ENCODE measurements at regions not wholly inside any gene's neighbourhood (a gene's known extent, or its start where the extent isn't known, plus 50 kb on each side); places are given as distances from the start of the nearest gene placed in this dataset.

DNA sequence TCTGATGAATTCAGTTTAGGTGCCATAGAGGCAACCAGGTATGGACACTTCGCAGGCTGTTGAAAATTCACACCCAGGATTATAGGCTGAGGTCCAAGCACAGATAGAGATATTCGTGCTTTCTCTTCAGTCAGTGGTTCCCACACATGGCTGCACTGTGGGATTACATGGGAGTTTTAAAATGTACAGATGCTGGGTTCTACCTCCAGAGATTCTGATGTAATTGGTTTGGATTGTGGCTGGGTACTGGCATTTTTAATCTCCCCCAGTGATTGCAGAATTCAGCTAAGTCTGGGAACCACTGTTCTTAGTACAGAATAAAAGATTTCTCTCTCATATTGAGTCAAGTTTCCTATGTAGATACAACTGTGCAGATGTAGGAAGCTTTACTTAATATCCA lies 91.6 kb downstream of the FOXB1 start:
- DNase-seq (ENCODE audit: low spot score), result peak; percentile 4

DNA sequence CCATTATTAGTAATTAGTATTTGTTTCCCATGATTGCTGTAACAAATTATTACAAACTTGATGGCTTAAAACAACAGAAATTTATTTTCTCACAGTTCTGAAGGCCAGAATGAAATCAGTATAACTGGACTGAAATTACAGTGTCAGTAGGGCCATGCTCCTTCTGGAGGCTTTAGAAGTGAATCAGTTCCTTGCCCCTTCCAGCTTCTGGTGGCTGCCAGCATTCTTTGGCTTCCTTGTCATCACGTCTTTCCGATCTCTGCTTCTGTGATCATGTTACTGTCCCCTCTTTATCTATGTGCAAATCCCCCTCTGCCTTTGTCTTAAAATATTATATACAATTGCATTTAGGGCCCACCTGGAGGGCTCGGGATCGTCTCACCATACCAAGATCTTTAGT lies 92.0 kb downstream of the FOXB1 start:
- DNase-seq (ENCODE audit: low spot score), result peak; percentile 49

GRCh38 chr15:60101416-60101815 lies 97.3 kb downstream of the FOXB1 start:
- no peak for DNase-seq (ENCODE audit: low spot score)

DNA sequence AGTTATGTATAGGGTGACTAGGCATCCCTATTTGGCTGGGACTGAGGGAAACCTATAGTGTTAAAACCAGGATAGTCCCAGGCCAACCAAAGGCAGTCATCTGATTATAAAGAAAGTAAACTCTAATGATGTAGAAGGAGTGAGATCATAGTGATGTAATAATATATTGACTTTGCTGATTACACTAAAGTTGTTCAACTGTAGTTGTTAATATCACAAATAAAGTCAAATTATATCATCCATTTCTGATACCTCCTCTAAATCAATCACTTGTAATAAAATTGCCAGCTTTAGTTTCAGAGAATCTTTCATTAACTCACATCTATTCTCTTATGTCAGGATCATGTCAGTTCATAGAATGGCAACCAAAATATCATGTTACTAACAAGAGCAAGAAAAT lies 98.6 kb downstream of the FOXB1 start:
- no peak for DNase-seq (ENCODE audit: low spot score)

DNA sequence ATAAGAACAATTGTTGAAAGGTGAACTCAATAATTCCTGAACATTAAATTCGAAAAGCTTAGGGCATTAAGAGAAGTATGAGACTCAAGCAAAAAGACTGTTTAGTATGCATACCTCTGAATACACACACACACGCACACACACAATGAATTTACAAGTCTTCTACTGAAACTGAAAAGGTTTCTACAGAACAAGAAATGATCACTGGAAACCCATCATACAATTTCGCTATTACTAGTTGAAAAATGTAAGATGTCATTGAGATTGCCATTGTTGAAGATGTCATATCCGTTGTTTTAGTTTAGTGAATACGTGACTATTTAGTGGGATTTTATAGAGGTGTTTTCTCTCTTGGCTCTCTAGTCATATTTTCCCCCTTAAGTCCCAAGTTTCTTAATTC lies 106.8 kb downstream of the FOXB1 start:
- no peak for DNase-seq (ENCODE audit: low spot score)

DNA sequence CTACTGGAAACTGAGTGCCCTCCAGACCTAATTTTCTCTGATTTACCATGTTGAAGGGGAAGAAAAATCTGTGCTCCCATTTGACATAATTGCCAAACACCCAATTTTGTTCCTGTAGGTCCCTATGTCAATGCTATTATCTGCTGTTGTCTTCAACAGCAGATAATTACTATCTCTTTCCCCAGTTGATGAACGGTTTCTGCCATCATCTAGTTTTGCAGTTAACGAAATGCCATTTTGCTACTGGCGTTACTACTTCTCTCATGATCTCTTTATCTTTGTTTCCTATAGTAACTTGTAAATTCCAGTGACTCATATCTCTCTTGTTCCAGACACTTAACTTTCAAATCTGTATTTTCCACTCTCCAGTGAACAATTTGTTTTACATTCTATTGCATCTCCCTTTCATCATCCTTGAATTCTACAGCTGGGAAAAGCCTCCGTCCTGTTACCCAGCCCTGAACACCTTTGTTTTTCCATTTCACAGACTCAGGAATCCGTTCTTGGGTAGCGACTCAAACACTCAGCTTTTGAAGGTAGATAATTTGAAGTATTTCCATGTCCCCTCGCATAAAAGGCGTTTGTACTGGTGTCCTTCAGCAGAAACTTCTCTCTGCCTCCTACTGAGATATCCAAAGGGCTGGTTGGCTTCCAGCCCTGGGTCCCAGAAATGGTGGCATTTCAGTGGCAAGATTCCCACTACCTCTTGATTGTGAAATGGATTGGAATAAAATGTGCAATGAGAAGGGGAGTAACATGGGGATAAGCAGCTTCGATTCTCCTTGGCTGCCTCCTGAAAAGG lies 111.7 kb downstream of the FOXB1 start:
- DNase-seq (ENCODE audit: low spot score), result no peak

- no peak for DNase-seq (ENCODE audit: low spot score)
Observed at GRCh38 chr15:60116456-60117089, 112.5 kb downstream of the FOXB1 start.

GRCh38 chr15:60118146-60118545 lies 114.0 kb downstream of the FOXB1 start:
- DNase-seq (ENCODE audit: low spot score), result no peak

- DNase-seq (ENCODE audit: low spot score), result no peak
Observed at GRCh38 chr15:60118626-60119025, 114.5 kb downstream of the FOXB1 start.

DNA sequence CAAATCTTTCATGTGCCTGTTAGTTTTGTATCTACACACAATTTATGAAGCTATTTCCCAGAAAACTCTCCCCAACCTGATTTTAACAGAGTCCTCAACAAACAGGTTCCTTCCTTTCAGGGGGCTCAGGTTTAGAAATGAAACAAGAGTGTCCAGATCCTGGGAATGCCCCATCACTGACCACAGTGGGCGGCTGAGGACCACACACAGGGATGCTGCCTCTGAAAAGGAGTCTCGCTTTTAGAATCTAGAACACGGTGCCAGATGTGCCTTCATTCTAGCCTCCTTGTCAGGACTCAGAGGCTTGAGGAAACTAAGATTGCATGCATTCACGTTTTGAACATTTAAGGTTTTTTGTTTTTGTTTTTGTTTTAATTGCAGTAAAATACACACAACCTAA lies 115.0 kb downstream of the FOXB1 start:
- DNase-seq (ENCODE audit: low spot score), result no peak

GRCh38 chr15:60120100-60120499 lies 116.0 kb downstream of the FOXB1 start:
- no peak for DNase-seq (ENCODE audit: low spot score)

DNA sequence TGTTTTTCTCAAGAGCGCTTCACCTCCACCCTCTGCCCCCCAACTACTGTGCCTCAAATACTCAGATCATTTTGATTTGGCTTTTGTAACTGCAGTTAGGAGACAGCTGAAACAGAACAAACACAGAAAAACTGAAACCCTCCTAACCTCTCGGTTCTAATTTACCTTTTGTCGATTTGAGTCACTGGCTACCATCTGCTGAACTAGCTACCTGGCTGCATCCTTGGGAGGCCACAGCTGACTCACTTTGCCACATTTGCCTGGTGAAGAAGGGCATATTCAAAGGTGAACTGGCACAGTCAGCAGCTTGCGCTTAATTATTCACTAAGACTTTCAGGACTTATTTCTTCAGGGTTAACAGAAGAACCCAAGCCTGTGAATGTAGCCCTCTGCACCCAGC lies 117.7 kb downstream of the FOXB1 start:
- no peak for DNase-seq (ENCODE audit: low spot score)

DNA sequence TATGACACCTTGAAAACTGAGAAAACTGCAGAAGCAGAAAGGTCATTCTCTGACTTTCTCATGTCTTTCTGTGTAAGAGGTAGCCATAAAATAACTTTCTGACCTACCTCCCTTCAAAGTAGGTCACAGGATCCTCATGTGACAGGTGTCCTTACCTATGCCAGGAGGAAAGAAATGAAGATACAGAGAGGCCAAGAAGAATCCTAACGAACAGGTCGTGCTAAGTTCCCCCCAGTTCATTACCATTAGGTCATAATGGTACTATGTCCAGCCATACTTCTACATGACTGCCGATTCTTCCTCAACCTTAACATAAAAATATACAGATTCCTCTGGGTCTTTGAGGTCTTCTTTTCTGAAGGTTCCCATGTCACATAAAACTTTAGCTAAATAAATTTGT lies 118.6 kb downstream of the FOXB1 start:
- no peak for DNase-seq (ENCODE audit: low spot score)

DNA sequence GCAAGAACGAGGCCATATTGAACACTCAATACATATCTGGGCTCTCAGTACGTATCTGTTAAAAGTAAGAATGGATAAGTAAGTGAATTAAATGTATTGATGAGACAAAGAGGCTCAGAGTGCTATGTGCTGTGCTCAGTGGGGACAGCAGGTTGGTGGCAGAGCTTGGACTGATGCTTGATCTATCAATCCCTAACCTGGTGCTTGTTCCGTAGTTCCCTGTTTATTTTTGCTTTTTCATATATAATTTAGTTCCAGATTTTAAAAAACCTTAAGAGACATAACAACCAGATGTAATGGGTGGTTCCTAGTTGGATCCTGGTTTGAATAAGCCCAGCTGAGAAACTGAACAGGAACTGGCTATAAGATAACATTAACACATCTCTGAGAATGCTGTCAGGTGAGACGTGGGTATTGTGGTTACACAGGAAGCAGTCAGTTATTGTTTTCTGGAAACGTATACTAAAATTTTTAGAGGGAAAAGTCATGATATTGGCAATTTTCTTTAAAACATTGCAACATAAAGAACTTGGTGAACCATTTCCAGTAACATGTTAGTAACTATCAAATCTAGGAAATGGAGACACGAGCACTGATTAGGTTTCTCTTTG lies 120.5 kb downstream of the FOXB1 start:
- no peak for DNase-seq (ENCODE audit: low spot score)

DNA sequence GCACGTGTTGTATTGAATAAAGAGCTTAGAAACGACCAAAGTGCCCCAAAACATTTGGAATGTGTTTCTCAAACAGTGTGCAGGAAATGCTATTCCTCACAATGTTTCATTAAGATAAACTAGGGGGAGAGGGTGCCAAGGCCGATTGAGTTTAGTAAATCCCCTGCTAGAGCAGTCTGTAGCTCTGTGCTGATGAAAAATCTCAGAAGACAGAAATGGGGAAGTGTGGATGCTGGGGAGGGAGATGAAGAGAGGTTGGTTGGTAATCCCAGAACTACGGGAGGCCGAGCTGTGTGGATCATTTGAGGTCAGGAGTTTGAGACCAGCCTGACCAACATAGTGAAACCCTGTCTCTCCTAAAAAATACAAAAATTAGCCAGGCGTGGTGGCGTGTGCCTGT lies 121.2 kb downstream of the FOXB1 start:
- DNase-seq (ENCODE audit: low spot score), result no peak

DNA sequence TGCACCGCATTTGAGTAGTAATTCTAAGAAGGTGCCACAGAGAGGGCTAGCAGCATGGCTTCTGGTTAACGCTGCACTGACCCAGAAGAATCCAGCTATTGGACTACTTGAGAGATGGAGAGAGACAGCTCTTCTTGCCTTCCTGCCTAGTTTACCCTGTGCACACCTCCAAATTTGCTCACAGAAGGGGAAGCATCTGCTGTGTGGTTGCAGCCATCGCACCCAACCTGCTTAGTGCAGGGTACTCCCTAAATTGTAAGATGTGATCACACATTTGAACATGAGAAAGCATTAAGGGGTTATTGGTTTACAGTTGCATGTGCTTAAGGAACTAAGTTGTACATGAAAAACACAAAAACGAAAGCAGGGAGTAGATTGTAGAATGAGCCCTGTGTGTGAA lies 122.1 kb downstream of the FOXB1 start:
- no peak for DNase-seq (ENCODE audit: low spot score)

- no peak for DNase-seq (ENCODE audit: low spot score)
Observed at GRCh38 chr15:60126661-60127060, 122.5 kb downstream of the FOXB1 start.

DNA sequence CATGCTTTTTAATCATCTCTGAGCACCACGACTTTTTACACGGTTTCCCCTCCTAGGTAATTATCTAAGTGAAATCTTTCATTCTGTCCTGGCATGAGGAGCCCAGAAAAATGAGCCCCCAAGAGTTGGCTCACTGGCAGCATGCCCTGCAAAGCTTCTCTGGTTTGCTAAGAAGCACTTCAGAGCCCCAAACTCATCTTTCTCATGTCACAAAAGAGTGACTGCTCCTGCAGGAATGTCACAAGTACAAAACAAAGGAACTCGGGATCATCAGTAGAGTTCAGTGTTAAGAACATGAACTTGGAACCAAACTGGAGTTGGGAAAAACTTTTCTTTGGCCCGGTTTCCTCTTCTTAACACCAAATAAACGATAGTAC lies 123.9 kb downstream of the FOXB1 start:
- peak; percentile 28 for DNase-seq (ENCODE audit: low spot score)

DNA sequence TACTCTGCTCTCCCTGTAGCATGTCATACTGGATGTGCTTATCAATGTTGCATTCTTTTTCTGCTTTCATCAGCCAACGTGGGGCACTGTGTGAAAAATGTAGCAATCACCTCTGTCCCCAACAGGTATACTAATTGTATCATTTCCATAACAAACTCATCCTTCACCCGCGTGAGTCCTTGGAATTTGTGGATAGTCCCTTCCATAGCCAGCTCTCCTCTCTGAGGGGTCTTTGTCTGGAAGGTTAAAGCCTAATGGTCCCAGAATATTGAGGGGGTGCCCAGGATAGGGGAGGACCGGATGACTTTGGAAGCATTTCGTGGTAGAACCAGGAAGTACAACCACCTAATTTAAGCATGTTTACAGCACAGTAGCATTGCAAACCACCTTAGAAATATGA lies 124.6 kb downstream of the FOXB1 start:
- no peak for DNase-seq (ENCODE audit: low spot score)

- DNase-seq (ENCODE audit: low spot score), result no peak
Observed at GRCh38 chr15:60130398-60130797, 126.3 kb downstream of the FOXB1 start.

DNA sequence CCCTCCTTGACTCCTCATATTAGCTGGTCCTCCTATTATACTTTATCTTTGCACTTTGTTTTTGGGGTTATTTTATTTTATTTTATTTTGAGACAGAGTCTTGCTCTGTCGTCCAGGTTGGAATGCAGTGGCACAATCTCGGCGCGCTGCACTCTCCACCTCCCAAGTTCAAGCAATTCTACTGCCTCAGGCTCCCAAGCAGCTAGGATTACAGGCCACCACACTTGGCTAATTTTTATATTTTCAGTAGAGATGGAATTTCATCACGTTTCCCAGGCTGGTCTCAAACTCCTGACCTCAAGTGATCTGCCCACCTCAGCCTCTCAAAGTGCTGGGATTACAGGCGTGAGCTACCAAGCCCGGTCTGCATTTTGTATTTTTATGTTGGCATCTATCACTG lies 126.7 kb downstream of the FOXB1 start:
- DNase-seq (ENCODE audit: low spot score), result no peak

DNA sequence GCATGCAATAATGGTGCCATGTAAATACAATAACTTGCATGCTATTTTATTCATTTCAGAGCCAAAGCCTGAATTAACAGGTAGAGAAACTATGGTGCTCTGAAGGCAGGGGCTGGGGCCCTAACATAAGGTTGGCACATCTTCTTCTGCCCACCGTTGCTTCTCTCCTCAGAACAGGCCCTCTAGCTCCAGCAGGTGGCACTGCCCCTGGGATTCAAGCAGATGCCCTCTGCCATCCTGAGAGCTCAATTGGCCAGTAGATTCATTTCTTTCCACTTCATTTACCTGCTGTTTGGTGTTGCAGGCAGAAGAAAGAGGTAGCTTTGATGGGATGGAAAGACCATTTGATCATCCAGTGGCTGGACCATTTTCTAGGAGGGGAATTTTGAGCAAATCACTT lies 130.5 kb downstream of the FOXB1 start:
- DNase-seq (ENCODE audit: low spot score), result no peak

GRCh38 chr15:60135961-60136360 lies 131.8 kb downstream of the FOXB1 start:
- DNase-seq (ENCODE audit: low spot score), result no peak
